Neuron (in vitro differentiated cells): ENCODE measurements at regions not wholly inside any gene's neighbourhood (a gene's known extent, or its start where the extent isn't known, plus 50 kb on each side); places are given as distances from the start of the nearest gene placed in this dataset.

Experiments used
- H2AFZ ChIP-seq: one replicate; pipeline ENCODE4 v1.6.1; 2013; ENCODE audit warnings: low read depth, mild to moderate bottlenecking, inconsistent platforms, low read length, moderate library complexity
- H3K27me3 ChIP-seq: one replicate; pipeline ENCODE4 v1.6.1; 2013; ENCODE audit warnings: low read length; ENCODE audit not compliant: insufficient read depth
- H3K36me3 ChIP-seq: one replicate; pipeline ENCODE4 v1.6.1; 2013; ENCODE audit warnings: low read length; ENCODE audit not compliant: insufficient read depth
- H3K4me1 ChIP-seq: one replicate; pipeline ENCODE4 v1.6.1; 2013; ENCODE audit warnings: low read length; ENCODE audit not compliant: insufficient read depth
- H3K4me3 ChIP-seq: 2 replicates; pipeline ENCODE4 v1.5.1; 2013; ENCODE audit warnings: mild to moderate bottlenecking, low read length, moderate library complexity
- H3K9me3 ChIP-seq: one replicate; pipeline ENCODE4 v1.6.1; 2013; ENCODE audit warnings: low read length

- H2AFZ ChIP-seq, result no peak overlapping the region
- H3K4me3 ChIP-seq, result no peak overlapping the region
- no peaks in the 10 kb centered on the region for H3K36me3 ChIP-seq
- no peaks in the 10 kb centered on the region for H3K4me1 ChIP-seq
- H3K27me3 ChIP-seq, result no peaks in the 10 kb centered on the region
- peaks cover 4% of the 10 kb centered on the region for H3K9me3 ChIP-seq
These were observed 816.2 kb upstream of the GRAMD2B start for GRCh38 chr5:125607018-125607417.

GRCh38 chr5:125609011-125609410, 814.2 kb upstream of the GRAMD2B start:
- Histone ChIP-seq H3K27me3 (no peaks in the 10 kb centered on the region), H3K9me3 (peaks cover 4% of the 10 kb centered on the region), H3K4me1 (no peaks in the 10 kb centered on the region), H3K36me3 (no peaks in the 10 kb centered on the region), H3K4me3 (no peak overlapping the region), H2AFZ (no peak overlapping the region)

- H3K4me1 ChIP-seq, result no peaks in the 10 kb centered on the region
These were observed 812.3 kb upstream of the GRAMD2B start for GRCh38 chr5:125610892-125611291.

DNA sequence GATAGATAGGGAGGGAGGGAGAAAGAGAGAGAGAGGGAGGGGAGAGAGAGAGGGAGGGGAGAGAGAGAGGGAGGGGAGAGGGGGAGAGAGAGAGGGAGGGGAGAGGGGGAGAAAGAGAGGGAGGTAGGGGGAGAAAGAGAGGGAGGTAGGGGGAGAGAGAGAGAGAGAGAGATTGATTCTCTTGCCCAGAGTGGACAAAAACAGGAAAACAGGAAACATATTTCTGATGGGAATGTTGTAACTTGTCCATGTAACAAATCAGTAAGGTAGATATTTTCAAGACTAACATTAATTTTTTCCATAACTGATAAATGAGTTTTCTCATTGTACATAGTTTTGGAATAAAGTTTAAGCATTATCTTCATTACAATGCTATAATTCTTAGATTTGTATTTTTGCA, 811.7 kb upstream of the GRAMD2B start:
- Histone ChIP-seq H2AFZ (no peak overlapping the region), H3K4me1 (no peaks in the 10 kb centered on the region), H3K36me3 (no peaks in the 10 kb centered on the region), H3K9me3 (no peaks in the 10 kb centered on the region), H3K4me3 (no peak overlapping the region), H3K27me3 (no peaks in the 10 kb centered on the region)

More at GRCh38 chr5:125610892-125611291, 812.3 kb upstream of the GRAMD2B start:
- Histone ChIP-seq H2AFZ (no peak overlapping the region), H3K4me3 (no peak overlapping the region), H3K36me3 (no peaks in the 10 kb centered on the region), H3K9me3 (peaks cover 4% of the 10 kb centered on the region), H3K27me3 (no peaks in the 10 kb centered on the region)

DNA sequence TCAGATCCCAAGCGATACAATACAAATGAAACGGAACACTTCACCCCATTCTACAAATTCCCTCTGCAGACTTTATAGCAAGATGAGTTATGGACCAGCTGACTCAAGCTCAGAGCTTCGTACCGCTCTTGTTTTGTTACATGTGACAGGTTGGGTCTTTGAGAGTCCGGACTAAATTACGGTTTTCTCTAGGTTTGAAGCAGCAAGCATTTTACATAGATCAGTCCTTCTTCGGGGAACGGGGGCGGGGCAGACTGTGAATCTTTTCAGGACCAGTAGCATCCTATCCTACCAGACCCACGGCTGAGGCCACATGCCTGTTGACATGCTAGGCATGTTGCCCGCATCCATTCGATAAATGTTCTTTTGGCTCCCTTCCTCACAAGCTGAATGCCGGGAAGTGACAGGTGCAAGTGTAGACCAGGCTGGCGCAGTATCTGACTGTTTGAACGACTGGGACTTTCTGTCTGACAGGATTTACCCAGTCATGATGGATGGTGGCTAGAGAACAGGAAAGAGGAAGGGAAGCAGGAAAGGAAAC, 811.0 kb upstream of the GRAMD2B start:
- Histone ChIP-seq H3K4me1 (no peaks in the 10 kb centered on the region), H3K4me3 (no peak overlapping the region), H3K9me3 (no peaks in the 10 kb centered on the region), H3K27me3 (no peaks in the 10 kb centered on the region), H3K36me3 (no peaks in the 10 kb centered on the region), H2AFZ (no peak overlapping the region)

DNA sequence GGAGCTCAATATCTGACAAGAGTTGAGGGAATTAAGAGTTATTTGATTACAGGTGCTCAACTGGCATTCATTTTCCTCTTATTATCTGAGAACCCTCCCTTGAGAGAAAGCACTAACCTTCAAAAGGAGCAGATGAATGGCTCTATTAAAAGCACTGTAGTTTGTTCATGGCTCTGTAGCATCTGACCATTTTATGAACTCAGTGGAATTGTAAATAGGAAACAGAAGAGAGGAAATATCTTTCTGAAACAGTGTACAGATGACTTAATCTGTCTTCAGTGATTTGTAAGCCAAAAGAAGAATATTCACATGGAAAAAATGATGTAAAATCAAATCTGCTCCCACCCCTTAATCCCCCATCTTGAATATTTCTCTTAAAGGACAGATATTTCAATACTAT, 810.4 kb upstream of the GRAMD2B start:
- Histone ChIP-seq H3K4me3 (no peak overlapping the region), H3K9me3 (no peaks in the 10 kb centered on the region), H2AFZ (no peak overlapping the region), H3K27me3 (no peaks in the 10 kb centered on the region), H3K36me3 (no peaks in the 10 kb centered on the region), H3K4me1 (no peaks in the 10 kb centered on the region)

DNA sequence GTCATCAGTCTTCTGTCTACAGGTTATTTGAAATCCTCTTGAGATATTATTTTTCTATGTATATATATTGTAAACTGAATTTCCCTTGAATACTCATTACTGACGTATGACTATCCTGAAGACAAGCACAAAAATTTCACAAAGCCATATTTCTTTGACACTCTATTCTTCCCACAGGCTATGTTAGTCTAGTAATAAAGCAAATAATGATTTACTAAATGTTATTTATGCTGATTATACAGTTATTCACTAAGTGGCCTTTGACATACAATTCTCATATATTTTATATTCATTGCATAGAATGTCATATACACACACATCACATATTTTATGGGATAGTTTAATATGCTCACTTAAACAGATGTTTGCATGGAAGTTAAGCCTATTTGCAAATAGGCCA, 793.0 kb upstream of the GRAMD2B start:
- no peaks in the 10 kb centered on the region for H3K27me3 ChIP-seq
- no peak overlapping the region for H3K4me3 ChIP-seq
- no peaks in the 10 kb centered on the region for H3K4me1 ChIP-seq
- H3K9me3 ChIP-seq, result no peaks in the 10 kb centered on the region
- H2AFZ ChIP-seq, result no peak overlapping the region
- H3K36me3 ChIP-seq, result no peaks in the 10 kb centered on the region

- no peaks in the 10 kb centered on the region for H3K4me1 ChIP-seq
- no peaks in the 10 kb centered on the region for H3K9me3 ChIP-seq
- H3K27me3 ChIP-seq, result no peaks in the 10 kb centered on the region
- H3K4me3 ChIP-seq, result no peak overlapping the region
- H2AFZ ChIP-seq, result no peak overlapping the region
- H3K36me3 ChIP-seq, result no peaks in the 10 kb centered on the region
These were observed 789.7 kb upstream of the GRAMD2B start for GRCh38 chr5:125633523-125633922.

DNA sequence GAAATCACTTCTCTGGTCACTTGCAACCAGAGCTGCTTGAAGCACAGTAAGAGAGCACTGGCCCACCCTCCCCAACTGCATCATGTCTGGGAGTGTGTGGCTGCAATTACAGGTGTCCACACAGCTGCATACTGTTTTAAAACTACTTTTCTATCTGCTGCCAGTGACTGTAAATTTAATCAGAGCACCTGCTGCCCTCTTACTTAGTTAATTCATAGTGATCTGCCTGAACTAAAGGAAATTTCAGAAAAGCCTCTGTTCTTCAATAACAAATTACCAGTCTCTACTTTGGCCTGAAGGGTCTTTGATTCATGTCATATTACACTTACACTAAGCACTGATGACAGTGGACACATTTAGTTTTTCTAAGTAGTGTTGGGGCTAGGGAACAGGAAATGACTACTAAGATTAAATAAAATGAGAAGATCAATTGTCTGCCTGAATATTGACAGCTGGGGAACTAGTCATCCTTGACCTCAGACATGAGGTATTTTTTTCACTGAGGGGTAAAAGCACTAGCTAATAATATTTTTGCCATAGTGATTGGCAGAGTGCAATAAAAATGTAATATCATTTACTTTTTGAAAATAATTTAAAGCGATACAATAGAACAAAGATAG, 788.9 kb upstream of the GRAMD2B start:
- H3K36me3 ChIP-seq, result no peaks in the 10 kb centered on the region
- no peak overlapping the region for H2AFZ ChIP-seq
- H3K4me3 ChIP-seq, result no peak overlapping the region
- no peaks in the 10 kb centered on the region for H3K4me1 ChIP-seq
- H3K9me3 ChIP-seq, result no peaks in the 10 kb centered on the region
- H3K27me3 ChIP-seq, result no peaks in the 10 kb centered on the region

- Histone ChIP-seq H3K27me3 (no peaks in the 10 kb centered on the region), H3K4me1 (no peaks in the 10 kb centered on the region), H3K9me3 (no peaks in the 10 kb centered on the region), H2AFZ (no peak overlapping the region), H3K4me3 (no peak overlapping the region), H3K36me3 (no peaks in the 10 kb centered on the region)
These were observed 783.4 kb upstream of the GRAMD2B start for GRCh38 chr5:125639858-125640257.

GRCh38 chr5:125652761-125653160, 770.4 kb upstream of the GRAMD2B start:
- no peak overlapping the region for H3K4me3 ChIP-seq
- no peaks in the 10 kb centered on the region for H3K27me3 ChIP-seq
- H3K36me3 ChIP-seq, result no peaks in the 10 kb centered on the region
- peaks cover 40% of the 10 kb centered on the region for H3K4me1 ChIP-seq
- H3K9me3 ChIP-seq, result no peaks in the 10 kb centered on the region
- no peak overlapping the region for H2AFZ ChIP-seq

- H3K27me3 ChIP-seq, result no peaks in the 10 kb centered on the region
- H3K4me1 ChIP-seq, result peaks cover 57% of the 10 kb centered on the region
- H3K9me3 ChIP-seq, result no peaks in the 10 kb centered on the region
- no peak overlapping the region for H2AFZ ChIP-seq
- no peak overlapping the region for H3K4me3 ChIP-seq
- H3K36me3 ChIP-seq, result no peaks in the 10 kb centered on the region
These were observed 768.8 kb upstream of the GRAMD2B start for GRCh38 chr5:125654392-125654791.

DNA sequence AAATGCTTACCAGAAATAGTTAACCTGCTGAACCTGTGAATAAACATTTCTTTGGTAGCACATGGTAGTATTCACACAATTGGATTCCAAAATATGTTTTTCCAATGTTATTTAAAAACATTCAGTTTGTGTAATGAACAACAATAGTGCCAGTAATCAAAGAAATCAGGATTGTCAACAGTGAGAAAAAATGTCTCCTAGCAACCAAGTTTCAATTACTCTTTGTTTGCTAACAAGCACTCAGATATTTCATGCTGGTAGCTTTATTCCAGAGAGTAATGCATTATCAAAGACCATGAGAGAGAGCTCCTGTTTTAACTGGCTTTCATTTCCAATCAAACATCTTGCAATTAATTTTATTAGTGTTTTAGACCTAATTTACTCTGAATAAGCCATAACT, 768.1 kb upstream of the GRAMD2B start:
- no peaks in the 10 kb centered on the region for H3K27me3 ChIP-seq
- no peak overlapping the region for H3K4me3 ChIP-seq
- H3K9me3 ChIP-seq, result no peaks in the 10 kb centered on the region
- no peak overlapping the region for H2AFZ ChIP-seq
- H3K4me1 ChIP-seq, result peaks cover 63% of the 10 kb centered on the region
- H3K36me3 ChIP-seq, result no peaks in the 10 kb centered on the region

- no peak overlapping the region for H2AFZ ChIP-seq
- no peaks in the 10 kb centered on the region for H3K36me3 ChIP-seq
- no peaks in the 10 kb centered on the region for H3K9me3 ChIP-seq
- H3K4me1 ChIP-seq, result peaks cover 70% of the 10 kb centered on the region
- no peak overlapping the region for H3K4me3 ChIP-seq
- H3K27me3 ChIP-seq, result no peaks in the 10 kb centered on the region
These were observed 765.3 kb upstream of the GRAMD2B start for GRCh38 chr5:125657936-125658335.
